ENCODE measurements at regions not wholly inside any gene's neighbourhood (a gene's known extent, or its start where the extent isn't known, plus 50 kb on each side); places are given as distances from the start of the nearest gene placed in this dataset.

GRCh38 chr22:44613196-44613595 lies 88.8 kb upstream of the PRR5 start:
- in situ Hi-C loops (cut with HindIII; ENCODE audit: low sequenced_read_pairs), result no loop called here

GRCh38 chr22:44611880-44612496 lies 90.0 kb upstream of the PRR5 start:
- no peak for TF ChIP-seq CTCF (IDR thresholded peaks at IDR 0.05; ENCODE audit: low read depth, low read length)
- H3K4me3 ChIP-seq (ENCODE audit: low read depth, low read length), result no peak overlapping the region
- DNase-seq (ENCODE audit: low read depth, low spot score), result no peak
- in situ Hi-C loops (cut with HindIII; ENCODE audit: low sequenced_read_pairs), result no loop called here

More at GRCh38 chr22:44613196-44613595, 88.8 kb upstream of the PRR5 start:
- TF ChIP-seq CTCF (IDR thresholded peaks at IDR 0.05; ENCODE audit: low read depth, low read length), result no peak
- H3K4me3 ChIP-seq (ENCODE audit: low read depth, low read length), result no peak overlapping the region
- DNase-seq (ENCODE audit: low read depth, low spot score), result no peak

- in situ Hi-C loops (cut with HindIII; ENCODE audit: low sequenced_read_pairs), result no loop called here
- TF ChIP-seq CTCF (IDR thresholded peaks at IDR 0.05; ENCODE audit: low read depth, low read length), result no peak
- no peak for DNase-seq (ENCODE audit: low read depth, low spot score)
- H3K4me3 ChIP-seq (ENCODE audit: low read depth, low read length), result no peak overlapping the region
These were observed 91.9 kb upstream of the PRR5 start for GRCh38 chr22:44610071-44610470.

GRCh38 chr22:44609400-44609988 lies 92.5 kb upstream of the PRR5 start:
- in situ Hi-C loops (cut with HindIII; ENCODE audit: low sequenced_read_pairs), result no loop called here
- H3K4me3 ChIP-seq (ENCODE audit: low read depth, low read length), result no peak overlapping the region
- no peak for DNase-seq (ENCODE audit: low read depth, low spot score)
- TF ChIP-seq CTCF (IDR thresholded peaks at IDR 0.05; ENCODE audit: low read depth, low read length), result no peak

GRCh38 chr22:44608597-44609399 lies 93.2 kb upstream of the PRR5 start:
- no peak for TF ChIP-seq CTCF (IDR thresholded peaks at IDR 0.05; ENCODE audit: low read depth, low read length)
- no peak overlapping the region for H3K4me3 ChIP-seq (ENCODE audit: low read depth, low read length)
- in situ Hi-C loops (cut with HindIII; ENCODE audit: low sequenced_read_pairs), result no loop called here
- DNase-seq (ENCODE audit: low read depth, low spot score), result no peak

GRCh38 chr22:44606126-44606525 lies 95.9 kb upstream of the PRR5 start:
- TF ChIP-seq CTCF (IDR thresholded peaks at IDR 0.05; ENCODE audit: low read depth, low read length), result no peak

More at GRCh38 chr22:44606126-44606525, 95.9 kb upstream of the PRR5 start:
- no peak overlapping the region for H3K4me3 ChIP-seq (ENCODE audit: low read depth, low read length)
- in situ Hi-C loops (cut with HindIII; ENCODE audit: low sequenced_read_pairs), result no loop called here
- DNase-seq (ENCODE audit: low read depth, low spot score), result no peak

Data from astrocyte of the spinal cord (primary cell).